GM21529 (cell line): ENCODE measurements at regions not wholly inside any gene's neighbourhood (a gene's known extent, or its start where the extent isn't known, plus 50 kb on each side); places are given as distances from the start of the nearest gene placed in this dataset.

Experiments
- ATAC-seq: cut with Tn5 transposase; IDR thresholded peaks from one replicate; pipeline ENCODE4 v1.9.1; 2021; ENCODE audit not compliant: unreplicated experiment

- no peak for ATAC-seq
Observed at GRCh38 chrX:46306103-46306502, 239.1 kb downstream of the ZNF674 start.

GRCh38 chrX:46305431-46305830 is 239.8 kb downstream of the ZNF674 start:
- no peak for ATAC-seq

- no peak for ATAC-seq
Observed at GRCh38 chrX:46301903-46302302, 243.3 kb downstream of the ZNF674 start.

GRCh38 chrX:46298821-46299220 is 246.4 kb downstream of the ZNF674 start:
- no peak for ATAC-seq

- no peak for ATAC-seq
Observed at GRCh38 chrX:46295963-46296362, 249.3 kb downstream of the ZNF674 start.

- ATAC-seq: no peak
Observed at GRCh38 chrX:46294234-46294633, 251.0 kb downstream of the ZNF674 start.

GRCh38 chrX:46279925-46280313 is 265.3 kb downstream of the ZNF674 start:
- no peak for ATAC-seq

GRCh38 chrX:46279214-46279924 is 265.9 kb downstream of the ZNF674 start:
- ATAC-seq: no peak

GRCh38 chrX:46278572-46278971 is 266.6 kb downstream of the ZNF674 start:
- no peak for ATAC-seq

GRCh38 chrX:46268412-46268811 is 276.8 kb downstream of the ZNF674 start:
- ATAC-seq: no peak

- no peak for ATAC-seq
Observed at GRCh38 chrX:46263494-46263893, 281.7 kb downstream of the ZNF674 start.

GRCh38 chrX:46262304-46262703 is 282.9 kb downstream of the ZNF674 start:
- no peak for ATAC-seq

GRCh38 chrX:46260499-46260898 is 284.7 kb downstream of the ZNF674 start:
- ATAC-seq: no peak

GRCh38 chrX:46258356-46258755 is 286.9 kb downstream of the ZNF674 start:
- ATAC-seq: no peak

GRCh38 chrX:46257451-46257879 is 287.8 kb downstream of the ZNF674 start:
- no peak for ATAC-seq

GRCh38 chrX:46256875-46257274 is 288.3 kb downstream of the ZNF674 start:
- no peak for ATAC-seq

- ATAC-seq: no peak
Observed at GRCh38 chrX:46255046-46255445, 290.2 kb downstream of the ZNF674 start.

GRCh38 chrX:46254641-46255040 is 290.6 kb downstream of the ZNF674 start:
- no peak for ATAC-seq

- ATAC-seq: no peak
Observed at GRCh38 chrX:46251755-46252154, 293.5 kb downstream of the ZNF674 start.

GRCh38 chrX:46250151-46250550 is 295.1 kb downstream of the ZNF674 start:
- no peak for ATAC-seq

- ATAC-seq: no peak
Observed at GRCh38 chrX:46247456-46247855, 297.8 kb downstream of the ZNF674 start.

- ATAC-seq: no peak
Observed at GRCh38 chrX:46244451-46244850, 300.8 kb downstream of the ZNF674 start.

- ATAC-seq: no peak
Observed at GRCh38 chrX:46236411-46236810, 308.8 kb downstream of the ZNF674 start.
